Epithelial cell of esophagus (primary cell): ENCODE measurements at regions not wholly inside any gene's neighbourhood (a gene's known extent, or its start where the extent isn't known, plus 50 kb on each side); places are given as distances from the start of the nearest gene placed in this dataset.
A peak's percentile ranks its signal among the peaks of the same experiment; 100 is the strongest.

ENCODE experiments used
- DNase-seq: peaks from one replicate; pipeline ENCODE4 v3.0.0; 2010; ENCODE audit warnings: low read depth
- H3K4me3 ChIP-seq: 2 replicates; pipeline ENCODE4 v1.5.1; 2011; ENCODE audit warnings: mild to moderate bottlenecking, low read length, control low read depth
- TF ChIP-seq, protein P1 (sequence below): IDR thresholded peaks from 2 replicates; pipeline ENCODE4 v1.5.1; 2011; ENCODE audit warnings: low read depth, mild to moderate bottlenecking, low read length, control low read depth, inconsistent platforms; ENCODE audit not compliant: insufficient read depth; ENCODE audit errors: missing control alignments

DNA sequence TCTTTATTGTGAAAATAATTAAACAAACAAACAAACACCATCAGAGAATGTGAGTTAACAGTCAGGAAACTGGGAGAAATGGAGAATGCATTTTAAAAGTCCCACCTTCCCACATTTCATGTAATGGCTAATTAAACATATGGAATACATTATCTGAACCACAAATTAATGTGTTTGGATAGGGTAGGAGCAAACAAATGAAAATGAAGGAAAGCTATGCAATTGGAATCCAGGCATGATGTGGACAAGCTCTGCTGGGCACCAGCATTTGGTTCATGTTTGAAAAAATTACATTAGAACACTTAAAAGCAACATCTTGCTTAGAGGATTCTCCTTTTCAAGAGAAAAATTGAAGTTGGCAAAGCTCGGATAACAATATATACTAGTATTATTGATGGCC, 628.1 kb downstream of the LMO4 start:
- no peak for DNase-seq
- H3K4me3 ChIP-seq: no peak overlapping the region
- TF ChIP-seq, protein P1, sequence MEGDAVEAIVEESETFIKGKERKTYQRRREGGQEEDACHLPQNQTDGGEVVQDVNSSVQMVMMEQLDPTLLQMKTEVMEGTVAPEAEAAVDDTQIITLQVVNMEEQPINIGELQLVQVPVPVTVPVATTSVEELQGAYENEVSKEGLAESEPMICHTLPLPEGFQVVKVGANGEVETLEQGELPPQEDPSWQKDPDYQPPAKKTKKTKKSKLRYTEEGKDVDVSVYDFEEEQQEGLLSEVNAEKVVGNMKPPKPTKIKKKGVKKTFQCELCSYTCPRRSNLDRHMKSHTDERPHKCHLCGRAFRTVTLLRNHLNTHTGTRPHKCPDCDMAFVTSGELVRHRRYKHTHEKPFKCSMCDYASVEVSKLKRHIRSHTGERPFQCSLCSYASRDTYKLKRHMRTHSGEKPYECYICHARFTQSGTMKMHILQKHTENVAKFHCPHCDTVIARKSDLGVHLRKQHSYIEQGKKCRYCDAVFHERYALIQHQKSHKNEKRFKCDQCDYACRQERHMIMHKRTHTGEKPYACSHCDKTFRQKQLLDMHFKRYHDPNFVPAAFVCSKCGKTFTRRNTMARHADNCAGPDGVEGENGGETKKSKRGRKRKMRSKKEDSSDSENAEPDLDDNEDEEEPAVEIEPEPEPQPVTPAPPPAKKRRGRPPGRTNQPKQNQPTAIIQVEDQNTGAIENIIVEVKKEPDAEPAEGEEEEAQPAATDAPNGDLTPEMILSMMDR: no peak

DNA sequence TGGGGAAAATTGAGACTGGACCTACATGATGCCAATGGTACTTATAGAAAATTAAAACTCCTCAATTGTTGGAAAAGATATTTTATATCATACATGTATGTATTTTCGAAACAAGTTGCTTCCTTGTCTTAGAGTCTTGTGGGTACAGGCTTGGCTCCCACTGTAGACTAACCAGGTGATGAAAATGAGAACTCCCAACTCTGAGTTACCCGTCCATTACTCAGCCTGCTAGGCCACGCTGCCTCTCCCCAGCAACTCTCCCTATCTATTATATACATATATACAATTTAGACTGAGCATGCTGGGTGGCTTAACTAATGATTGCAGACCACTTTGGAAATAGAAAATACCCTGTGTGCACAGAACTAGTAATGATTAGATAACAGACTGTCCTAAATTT, 628.7 kb downstream of the LMO4 start:
- peak; percentile 63 for DNase-seq
- no peak overlapping the region for H3K4me3 ChIP-seq
- TF ChIP-seq, protein P1: no peak

DNA sequence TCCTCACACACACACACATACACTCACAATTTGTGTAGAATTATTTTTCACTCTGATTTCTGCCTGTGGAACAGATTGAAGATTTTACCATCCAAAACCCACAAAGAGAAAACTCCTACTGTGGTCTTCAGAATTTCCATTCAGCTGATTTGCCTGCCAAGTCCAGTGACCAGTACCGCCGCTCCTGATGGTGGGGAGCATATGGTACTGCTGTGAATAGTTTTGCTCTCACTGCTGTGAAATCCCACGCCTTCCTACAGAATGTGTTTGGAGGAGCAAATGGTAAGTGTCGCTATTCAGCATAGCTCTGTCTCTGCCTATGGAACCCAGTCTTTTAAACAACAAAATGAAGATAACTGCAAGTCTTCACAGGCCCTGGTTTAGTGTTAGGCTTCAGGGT, 629.5 kb downstream of the LMO4 start:
- DNase-seq: no peak
- no peak overlapping the region for H3K4me3 ChIP-seq
- TF ChIP-seq, protein P1: no peak

DNA sequence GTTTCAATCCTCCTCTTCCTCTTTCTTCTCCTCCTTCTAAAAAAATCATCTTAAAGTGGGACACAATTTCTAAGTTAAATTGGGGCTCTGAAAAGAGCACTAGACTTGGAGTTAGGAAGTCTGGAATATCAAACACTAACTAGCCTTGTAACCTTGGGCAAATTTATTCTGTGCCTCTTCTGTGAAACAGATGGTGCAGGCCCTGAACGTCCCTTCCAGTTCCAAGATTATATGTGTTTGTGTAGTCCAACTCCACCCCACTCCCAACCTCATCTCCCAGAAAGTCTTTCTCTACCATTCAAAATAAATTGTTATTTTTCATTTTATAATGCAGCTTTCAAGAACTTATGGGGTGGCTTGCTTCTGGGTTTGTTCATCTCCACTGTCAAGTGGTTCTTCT, 630.0 kb downstream of the LMO4 start:
- DNase-seq: no peak
- H3K4me3 ChIP-seq: no peak overlapping the region
- TF ChIP-seq, protein P1: no peak

DNA sequence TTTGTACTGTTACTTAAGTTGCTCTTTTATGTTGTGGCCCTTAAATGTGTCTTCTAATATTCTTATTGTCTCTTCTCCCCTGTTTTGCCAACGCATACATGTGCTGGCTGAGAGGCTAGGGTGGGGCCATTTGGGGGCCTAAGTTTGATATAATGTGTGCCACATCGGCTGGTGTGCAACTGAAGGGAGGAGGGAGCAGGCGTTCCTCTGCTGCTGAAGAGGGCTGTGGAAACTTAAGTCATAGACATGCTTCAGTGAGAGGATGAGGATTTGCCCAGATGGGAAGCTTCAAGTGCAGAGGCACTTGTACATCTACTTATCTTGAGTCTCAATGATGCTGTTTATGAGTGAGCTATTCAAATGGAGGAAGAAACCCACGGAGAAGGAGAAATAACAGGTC, 630.6 kb downstream of the LMO4 start:
- TF ChIP-seq, protein P1: no peak
- no peak for DNase-seq
- no peak overlapping the region for H3K4me3 ChIP-seq

DNA sequence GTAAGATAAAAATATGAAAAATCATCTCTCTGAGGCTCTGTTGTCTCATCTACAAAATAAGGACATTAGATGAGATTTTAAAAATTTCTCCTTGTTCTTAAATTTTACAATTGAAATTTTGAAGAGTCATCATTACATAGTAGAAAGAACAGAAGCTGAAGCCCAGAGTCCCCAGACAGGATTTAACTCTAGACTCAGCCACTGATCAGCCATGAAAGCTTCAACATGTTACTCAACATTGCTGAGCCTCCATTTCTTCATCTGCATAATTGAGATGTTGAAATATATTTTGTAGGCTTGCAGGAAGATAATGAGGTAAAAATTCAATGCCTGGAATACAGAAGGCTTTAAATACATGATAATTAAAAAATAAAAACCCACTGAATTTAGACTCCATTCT, 633.3 kb downstream of the LMO4 start:
- no peak overlapping the region for H3K4me3 ChIP-seq
- TF ChIP-seq, protein P1: no peak
- DNase-seq: peak; percentile 81

DNA sequence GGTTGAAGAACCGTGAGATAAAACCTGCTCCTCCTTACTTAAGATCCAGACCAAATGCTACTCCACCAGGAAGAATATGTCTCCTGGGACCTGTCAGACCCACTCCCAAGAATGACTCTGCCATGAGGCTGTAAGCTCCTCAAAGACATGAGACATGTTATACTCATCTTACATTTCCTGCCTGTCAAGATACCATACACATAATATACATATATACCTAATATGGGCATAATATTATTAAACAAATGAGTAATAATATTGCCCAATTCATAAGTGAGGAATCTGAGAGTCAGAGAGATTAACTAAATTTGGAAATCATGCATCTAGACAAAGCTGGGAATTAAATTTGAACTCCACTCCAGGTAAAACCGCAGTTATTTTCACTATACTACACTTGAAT, 634.9 kb downstream of the LMO4 start:
- TF ChIP-seq, protein P1: no peak
- no peak overlapping the region for H3K4me3 ChIP-seq
- DNase-seq: peak; percentile 94
